Neural progenitor cell (in vitro differentiated cells): ENCODE measurements at regions not wholly inside any gene's neighbourhood (a gene's known extent, or its start where the extent isn't known, plus 50 kb on each side); places are given as distances from the start of the nearest gene placed in this dataset.
A peak's percentile ranks its signal among the peaks of the same experiment; 100 is the strongest.

ENCODE experiments used
- DNase-seq: peaks from one replicate; pipeline ENCODE4 v3.0.0-alpha.2; 2016; ENCODE audit warnings: low spot score
- H2AFZ ChIP-seq: fragments of 200-600 bp; sonication (generic); replicated peaks from 2 replicates; pipeline ENCODE4 v1.6.1; 2016; ENCODE audit warnings: antibody characterized with exemption
- H3F3A ChIP-seq: fragments of 200-600 bp; sonication (generic); 2 replicates; pipeline ENCODE4 v1.6.1; 2016; ENCODE audit warnings: antibody characterized with exemption, low read depth
- H3K27ac ChIP-seq: fragments of 200-600 bp; sonication (generic); 2 replicates; pipeline ENCODE4 v1.5.1; 2016; ENCODE audit warnings: mild to moderate bottlenecking
- H3K27me3 ChIP-seq: fragments of 200-600 bp; sonication (generic); 2 replicates; pipeline ENCODE4 v1.6.1; 2016; ENCODE audit warnings: mild to moderate bottlenecking, moderate library complexity
- H3K36me3 ChIP-seq: fragments of 200-600 bp; sonication (generic); 2 replicates; pipeline ENCODE4 v1.5.1; 2016
- H3K4me1 ChIP-seq: fragments of 200-600 bp; sonication (generic); 2 replicates; pipeline ENCODE4 v1.6.1; 2016; ENCODE audit warnings: mixed run types
- H3K4me2 ChIP-seq: fragments of 200-600 bp; sonication (generic); 2 replicates; pipeline ENCODE4 v1.6.1; 2016
- H3K4me3 ChIP-seq: fragments of 200-600 bp; sonication (generic); 2 replicates; pipeline ENCODE4 v1.5.1; 2016
- H3K79me2 ChIP-seq: fragments of 200-600 bp; sonication (generic); 2 replicates; pipeline ENCODE4 v1.6.1; 2016; ENCODE audit warnings: low read depth
- H3K9ac ChIP-seq: fragments of 200-600 bp; sonication (generic); 2 replicates; pipeline ENCODE4 v1.6.1; 2016
- H3K9me3 ChIP-seq: fragments of 200-600 bp; sonication (generic); 2 replicates; pipeline ENCODE4 v1.5.1; 2016; ENCODE audit warnings: low read depth
- H4K20me1 ChIP-seq: fragments of 200-600 bp; sonication (generic); 2 replicates; pipeline ENCODE4 v1.6.1; 2016; ENCODE audit warnings: low read depth
- H3K27ac Mint-ChIP-seq: 3 replicates; pipeline ENCODE4 v1.8.0; 2021; ENCODE audit warnings: mixed read lengths
- H3K27me3 Mint-ChIP-seq: 2 replicates; pipeline ENCODE4 v1.8.0; 2022; ENCODE audit warnings: low read depth, mild to moderate bottlenecking, inconsistent platforms, moderate library complexity, mixed read lengths; ENCODE audit not compliant: insufficient read depth
- H3K36me3 Mint-ChIP-seq: 3 replicates; pipeline ENCODE4 v1.8.0; 2021; ENCODE audit warnings: mixed read lengths
- H3K4me1 Mint-ChIP-seq: 3 replicates; pipeline ENCODE4 v1.8.0; 2021; ENCODE audit warnings: mixed read lengths
- H3K4me3 Mint-ChIP-seq: 3 replicates; pipeline ENCODE4 v1.8.0; 2021; ENCODE audit warnings: mild to moderate bottlenecking, moderate library complexity, mixed read lengths
- H3K9me3 Mint-ChIP-seq: 3 replicates; pipeline ENCODE4 v1.8.0; 2020; ENCODE audit warnings: mixed read lengths
- CTCF ChIP-seq: fragments of 200-600 bp; sonication (generic); IDR thresholded peaks from 2 replicates; pipeline ENCODE4 v1.5.1; 2017; ENCODE audit warnings: antibody characterized with exemption, mild to moderate bottlenecking
- EZH2 ChIP-seq: fragments of 200-600 bp; sonication (generic); IDR thresholded peaks from 2 replicates; pipeline ENCODE4 v1.6.1; 2017; ENCODE audit warnings: antibody characterized with exemption, mild to moderate bottlenecking, moderate library complexity
- EZH2phosphoT487 ChIP-seq: fragments of 200-600 bp; sonication (generic); IDR thresholded peaks from 2 replicates; pipeline ENCODE4 v1.6.1; 2017; ENCODE audit warnings: antibody characterized with exemption

- Histone ChIP-seq H3K27me3 (peaks cover 14% of the 10 kb centered on the region), H3K27ac (no peak overlapping the region), H3K36me3 (no peaks in the 10 kb centered on the region), H3K9ac (no peak overlapping the region), H3F3A (peaks cover 22% of the 10 kb centered on the region), H3K4me2 (no peak overlapping the region), H3K4me1 (peaks cover 28% of the 10 kb centered on the region), H3K4me3 (no peak overlapping the region), H3K9me3 (no peaks in the 10 kb centered on the region), H2AFZ (no peak overlapping the region), H3K79me2 (no peaks in the 10 kb centered on the region), H4K20me1 (no peaks in the 10 kb centered on the region)
- H3K9me3 Mint-ChIP-seq = peaks cover 2% of the 10 kb centered on the region
- peaks cover 8% of the 10 kb centered on the region for H3K27me3 Mint-ChIP-seq
- H3K4me1 Mint-ChIP-seq = peaks cover 49% of the 10 kb centered on the region
- H3K27ac Mint-ChIP-seq = no peak overlapping the region
- no peak for DNase-seq
- TF ChIP-seq CTCF (no peak), EZH2phosphoT487 (no peak), EZH2 (no peak)
- no peak overlapping the region for H3K4me3 Mint-ChIP-seq
- no peaks in the 10 kb centered on the region for H3K36me3 Mint-ChIP-seq
These were observed 55.6 kb upstream of the ZFR start for GRCh38 chr5:32500181-32500580.

- Mint-ChIP-seq H3K27ac (peak overlapping the region; percentile 4), H3K27me3 (peaks cover 9% of the 10 kb centered on the region), H3K4me1 (peaks cover 40% of the 10 kb centered on the region), H3K4me3 (no peak overlapping the region), H3K9me3 (peaks cover 7% of the 10 kb centered on the region), H3K36me3 (no peaks in the 10 kb centered on the region)
- DNase-seq = no peak
- H3K4me1 ChIP-seq = peaks cover 19% of the 10 kb centered on the region
- no peak overlapping the region for H3K27ac ChIP-seq
- no peaks in the 10 kb centered on the region for H3K9me3 ChIP-seq
- no peak overlapping the region for H3K9ac ChIP-seq
- H3K27me3 ChIP-seq = peaks cover 14% of the 10 kb centered on the region
- no peaks in the 10 kb centered on the region for H3K36me3 ChIP-seq
- H3K4me3 ChIP-seq = no peak overlapping the region
- H3F3A ChIP-seq = peaks cover 13% of the 10 kb centered on the region
- no peaks in the 10 kb centered on the region for H4K20me1 ChIP-seq
- no peaks in the 10 kb centered on the region for H3K79me2 ChIP-seq
- H2AFZ ChIP-seq = no peak overlapping the region
- TF ChIP-seq EZH2phosphoT487 = no peak
- TF ChIP-seq EZH2 = no peak
- TF ChIP-seq CTCF = no peak
- no peak overlapping the region for H3K4me2 ChIP-seq
These were observed 54.7 kb upstream of the ZFR start for GRCh38 chr5:32499261-32499660.

- Mint-ChIP-seq H3K4me1 (peaks cover 38% of the 10 kb centered on the region), H3K27ac (peak overlapping the region; percentile 6), H3K4me3 (no peak overlapping the region), H3K9me3 (peaks cover 7% of the 10 kb centered on the region), H3K27me3 (peaks cover 9% of the 10 kb centered on the region), H3K36me3 (no peaks in the 10 kb centered on the region)
- Histone ChIP-seq H3K27ac (no peak overlapping the region), H3K36me3 (no peaks in the 10 kb centered on the region), H3K79me2 (no peaks in the 10 kb centered on the region), H3K4me2 (no peak overlapping the region), H3K4me3 (no peak overlapping the region), H2AFZ (no peak overlapping the region), H3F3A (peaks cover 7% of the 10 kb centered on the region), H4K20me1 (no peaks in the 10 kb centered on the region), H3K27me3 (peaks cover 14% of the 10 kb centered on the region), H3K9ac (no peak overlapping the region), H3K9me3 (no peaks in the 10 kb centered on the region), H3K4me1 (peaks cover 17% of the 10 kb centered on the region)
- DNase-seq = no peak
- no peak for TF ChIP-seq EZH2
- no peak for TF ChIP-seq CTCF
- TF ChIP-seq EZH2phosphoT487 = no peak
These were observed 53.9 kb upstream of the ZFR start for GRCh38 chr5:32498484-32498883.

- H2AFZ ChIP-seq = no peak overlapping the region
- Mint-ChIP-seq H3K9me3 (peaks cover 7% of the 10 kb centered on the region), H3K4me3 (no peak overlapping the region), H3K36me3 (no peaks in the 10 kb centered on the region), H3K4me1 (peaks cover 18% of the 10 kb centered on the region), H3K27ac (peak overlapping the region; percentile 57), H3K27me3 (peaks cover 11% of the 10 kb centered on the region)
- H3K9ac ChIP-seq = no peak overlapping the region
- no peaks in the 10 kb centered on the region for H3K79me2 ChIP-seq
- H3K27me3 ChIP-seq = peaks cover 7% of the 10 kb centered on the region
- no peak overlapping the region for H3K4me3 ChIP-seq
- no peak overlapping the region for H3K27ac ChIP-seq
- no peaks in the 10 kb centered on the region for H3K9me3 ChIP-seq
- no peak for DNase-seq
- no peak for TF ChIP-seq EZH2phosphoT487
- TF ChIP-seq CTCF = no peak
- TF ChIP-seq EZH2 = no peak
- peaks cover 1% of the 10 kb centered on the region for H3K4me1 ChIP-seq
- no peaks in the 10 kb centered on the region for H3F3A ChIP-seq
- no peak overlapping the region for H3K4me2 ChIP-seq
- H4K20me1 ChIP-seq = no peaks in the 10 kb centered on the region
- no peaks in the 10 kb centered on the region for H3K36me3 ChIP-seq
These were observed 51.6 kb upstream of the ZFR start for GRCh38 chr5:32496104-32496503.
